GM19467 (cell line): ENCODE measurements at regions not wholly inside any gene's neighbourhood (a gene's known extent, or its start where the extent isn't known, plus 50 kb on each side); places are given as distances from the start of the nearest gene placed in this dataset.

Source experiments
- ATAC-seq: cut with Tn5 transposase; IDR thresholded peaks from one replicate; pipeline ENCODE4 v1.9.1; 2021; ENCODE audit warnings: mild to moderate bottlenecking, moderate library complexity; ENCODE audit not compliant: unreplicated experiment

GRCh38 chr2:234341306-234341985 is 155.4 kb downstream of the ARL4C start:
- no peak for ATAC-seq

DNA sequence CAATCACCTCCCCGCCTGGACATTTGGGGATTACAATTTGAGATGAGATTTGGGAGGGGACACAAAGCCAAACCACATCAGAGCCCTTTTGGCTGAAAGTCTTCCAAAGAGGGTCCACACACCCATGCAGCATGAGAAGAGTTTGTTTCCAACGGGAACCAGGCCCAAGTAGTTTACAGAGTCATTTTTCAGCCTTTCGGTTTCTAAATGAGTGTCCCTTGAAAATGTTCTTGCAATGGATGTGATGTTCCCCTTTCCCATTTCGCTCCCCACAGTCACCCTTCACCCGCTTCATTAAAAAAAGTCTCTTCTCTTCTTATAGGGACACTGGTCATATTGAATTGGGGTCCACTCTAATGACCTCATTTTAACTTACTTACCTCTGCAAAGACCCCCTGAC is 157.4 kb downstream of the ARL4C start:
- no peak for ATAC-seq

DNA sequence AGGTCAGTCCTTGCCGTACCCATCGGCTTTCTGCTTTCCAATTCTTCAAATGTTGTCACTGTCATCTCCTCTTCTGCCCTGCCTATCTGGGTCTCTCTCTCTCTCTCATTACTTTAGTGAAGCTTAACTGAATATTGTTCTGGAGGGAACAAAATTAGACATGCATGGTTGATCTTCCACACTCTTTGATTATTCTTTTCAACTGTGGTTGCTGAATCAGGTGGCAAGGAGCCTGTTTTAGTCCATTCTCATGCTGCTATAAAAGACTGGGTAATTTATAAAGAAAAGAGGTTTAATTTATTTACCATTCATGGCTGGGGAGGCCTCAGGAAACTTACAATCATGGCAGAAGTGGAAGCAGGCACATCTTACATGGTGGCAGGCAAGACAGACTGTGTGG is 157.9 kb downstream of the ARL4C start:
- ATAC-seq: no peak

- ATAC-seq: no peak
Observed at GRCh38 chr2:234335661-234336228, 161.1 kb downstream of the ARL4C start.

DNA sequence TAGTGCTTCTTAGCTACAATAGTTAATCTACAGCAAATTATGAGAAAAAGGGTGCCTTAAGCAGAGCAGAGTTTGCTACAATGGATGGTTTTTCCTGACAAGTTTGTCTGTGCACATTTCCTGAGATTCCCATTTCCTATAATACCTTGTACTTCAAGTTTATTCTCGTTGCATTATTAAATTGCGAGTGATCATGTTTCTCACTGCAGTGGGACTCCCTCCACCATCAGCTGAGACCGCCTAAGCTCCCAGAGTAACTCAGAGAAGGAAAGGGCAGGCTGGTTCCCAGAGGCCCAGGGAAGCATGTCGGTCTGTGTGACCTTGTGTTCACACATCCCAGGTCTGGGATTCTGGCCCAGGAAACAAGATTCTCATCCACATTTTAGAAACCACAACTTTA is 162.1 kb downstream of the ARL4C start:
- no peak for ATAC-seq

GRCh38 chr2:234334151-234334550 is 162.7 kb downstream of the ARL4C start:
- ATAC-seq: no peak

DNA sequence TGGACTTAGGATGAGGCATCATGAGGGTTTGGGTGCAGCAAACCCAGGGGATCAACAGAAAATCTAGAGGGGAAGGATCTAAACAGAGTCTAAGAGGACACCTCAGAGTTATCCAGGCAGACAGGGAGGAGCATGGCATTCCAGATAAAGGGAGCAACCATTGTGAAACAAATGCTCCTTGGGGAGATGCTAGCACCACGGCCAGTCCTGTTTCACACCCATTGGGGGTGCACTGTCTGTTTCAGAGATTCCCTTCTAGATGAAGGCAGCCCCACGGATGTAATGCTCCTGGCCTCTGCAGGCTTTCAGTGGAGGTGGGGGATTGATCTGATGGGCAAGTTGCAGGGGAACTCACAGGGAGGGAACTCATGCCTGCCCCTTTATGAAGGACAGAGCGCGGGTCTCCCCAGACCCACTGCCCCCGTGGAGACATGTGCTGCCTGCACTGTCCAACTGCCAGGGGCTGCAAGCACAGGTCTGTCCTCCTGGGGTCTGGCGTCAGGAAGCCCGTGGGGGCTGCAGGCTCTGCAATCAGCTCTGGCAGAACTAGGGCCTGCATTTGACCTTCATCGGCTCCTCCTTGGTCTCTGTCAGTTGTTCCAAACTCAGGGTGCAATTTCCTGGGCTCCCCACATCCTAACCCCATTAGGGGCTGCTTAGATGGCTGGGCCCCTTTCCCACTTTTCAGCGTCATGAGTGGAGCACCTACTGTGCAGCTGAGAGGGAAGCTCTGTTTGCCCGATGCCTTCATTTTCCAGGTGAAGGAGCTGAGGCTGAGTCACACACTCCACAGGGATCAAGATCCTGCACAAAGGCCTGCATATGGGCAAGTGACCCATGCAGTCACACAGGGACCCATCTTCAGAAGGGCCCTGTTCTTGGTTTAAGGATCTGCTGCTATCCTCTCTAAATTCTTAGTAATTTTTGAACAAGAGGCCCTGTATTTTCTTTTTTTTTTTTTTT is 163.4 kb downstream of the ARL4C start:
- ATAC-seq: no peak

DNA sequence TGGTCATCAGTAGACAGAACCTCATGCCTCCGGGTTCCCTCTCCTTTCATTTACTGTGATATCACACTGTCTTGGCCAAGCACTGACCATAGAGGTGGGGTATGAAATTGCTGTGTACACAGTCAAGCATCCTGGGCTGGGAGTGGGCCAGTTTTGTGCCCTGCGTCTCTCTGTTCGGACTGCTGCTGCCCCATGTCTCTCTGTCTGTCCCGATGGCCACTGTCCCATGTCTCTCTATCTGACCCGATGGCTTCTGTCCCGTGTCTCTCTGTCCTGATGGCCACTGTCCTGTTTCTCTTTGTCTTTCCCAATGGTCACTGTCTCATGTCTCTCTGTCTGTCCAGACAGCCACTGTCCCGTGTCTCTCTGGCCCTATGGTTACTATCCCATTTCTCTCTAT is 164.9 kb downstream of the ARL4C start:
- ATAC-seq: no peak

DNA sequence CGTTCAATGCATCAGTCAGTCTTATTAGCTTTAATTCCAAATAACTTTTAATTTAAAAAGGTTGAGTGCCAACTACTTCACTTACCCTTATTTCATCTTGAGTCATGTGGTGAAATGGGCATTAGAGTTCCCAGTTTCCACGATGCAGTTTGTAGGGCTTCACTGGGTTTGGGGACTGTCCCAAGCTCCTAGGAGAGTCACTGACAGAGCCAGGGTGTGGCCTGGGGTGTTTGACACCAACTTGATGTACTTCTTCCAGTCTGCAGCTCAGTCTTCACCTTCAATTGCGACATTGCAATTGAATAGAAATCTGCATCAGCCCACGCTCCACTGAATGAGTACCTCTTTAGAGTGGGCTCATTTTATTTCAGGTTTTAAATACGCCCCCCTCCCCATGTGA is 165.3 kb downstream of the ARL4C start:
- no peak for ATAC-seq

DNA sequence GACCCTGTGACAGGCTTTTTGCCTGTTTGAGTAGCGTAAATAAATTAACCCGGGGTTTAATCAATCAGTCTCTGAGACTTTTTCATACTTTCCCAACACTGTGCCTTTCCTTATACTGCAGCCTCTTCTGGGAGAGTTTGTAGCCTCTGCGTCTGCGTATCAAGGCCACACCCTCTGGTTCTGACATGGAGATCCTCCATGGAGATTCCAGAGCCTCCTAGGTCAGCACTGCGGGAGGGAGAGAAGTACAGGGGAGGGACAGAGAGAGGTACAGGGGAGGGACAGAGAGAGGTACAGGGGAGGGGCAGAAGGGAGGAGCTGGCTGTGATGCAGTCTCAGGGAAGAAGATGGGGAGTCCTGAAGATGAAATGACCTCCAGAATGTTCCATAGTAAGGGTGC is 166.0 kb downstream of the ARL4C start:
- ATAC-seq: no peak

DNA sequence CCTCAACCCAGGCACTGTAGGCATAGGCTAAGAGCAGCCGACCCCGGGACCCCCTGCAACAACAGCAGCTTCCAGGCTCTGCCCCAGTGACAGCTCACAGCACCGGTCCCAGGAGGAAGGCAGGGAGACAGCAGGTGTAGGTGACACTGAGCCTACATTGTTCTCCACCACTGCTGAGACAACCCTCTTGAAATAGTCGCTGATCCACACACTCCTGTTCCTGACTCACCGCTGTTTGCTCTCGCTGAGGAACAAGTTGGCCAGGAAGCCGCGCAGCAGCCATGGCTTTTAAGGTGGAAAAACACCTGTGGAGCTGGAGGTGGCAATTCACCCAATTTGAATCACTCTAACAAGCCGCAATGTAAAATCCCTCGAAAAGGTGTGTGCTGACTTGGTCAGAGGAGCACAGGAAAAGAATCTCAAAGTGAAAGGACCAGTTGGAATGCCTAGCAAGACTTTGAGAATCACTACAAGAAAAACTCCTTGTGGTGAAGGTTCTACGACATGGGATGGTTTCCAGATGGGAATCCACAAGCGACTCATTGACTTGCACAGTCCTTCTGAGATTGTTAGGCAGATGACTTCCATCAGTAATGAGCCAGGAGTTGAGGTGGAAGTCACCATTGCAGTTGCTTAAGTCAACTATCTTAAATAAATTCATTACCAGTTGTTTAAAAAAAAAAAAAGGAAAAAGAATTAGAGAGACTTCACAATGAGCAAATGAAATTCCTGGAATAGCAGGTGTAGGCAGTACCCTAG is 167.5 kb downstream of the ARL4C start:
- no peak for ATAC-seq

DNA sequence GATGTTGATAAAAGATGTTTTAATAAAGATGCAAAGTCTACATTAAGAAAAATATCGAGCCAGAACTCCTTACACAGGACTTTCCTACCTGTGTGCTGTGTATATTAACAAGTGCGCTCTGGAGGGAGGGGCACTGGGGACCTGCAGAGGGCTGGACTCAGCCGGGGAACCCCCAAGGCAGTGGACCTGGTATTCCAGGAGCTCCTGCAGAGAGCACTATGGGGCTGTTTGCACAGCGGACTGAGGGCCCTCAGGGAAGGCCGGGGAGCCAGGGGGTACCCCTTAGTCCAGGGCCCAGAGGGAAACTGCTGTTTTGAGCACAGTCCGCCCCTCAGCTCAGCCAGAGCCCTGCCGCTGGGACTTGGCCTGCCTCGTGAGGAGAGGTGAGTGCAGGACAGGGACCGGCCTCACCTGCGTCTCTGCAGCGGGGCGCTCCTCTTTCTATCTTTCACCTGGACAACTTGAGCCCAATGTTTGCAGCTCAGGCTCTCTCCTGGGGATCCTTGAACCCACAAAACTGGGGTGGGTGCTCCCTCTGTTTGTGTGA is 168.4 kb downstream of the ARL4C start:
- ATAC-seq: no peak

- ATAC-seq: no peak
Observed at GRCh38 chr2:234326694-234327093, 170.2 kb downstream of the ARL4C start.

GRCh38 chr2:234324116-234324515 is 172.8 kb downstream of the ARL4C start:
- ATAC-seq: no peak

- ATAC-seq: no peak
Observed at GRCh38 chr2:234322766-234323465, 174.0 kb downstream of the ARL4C start.

GRCh38 chr2:234320066-234320465 is 176.8 kb downstream of the ARL4C start:
- ATAC-seq: no peak

GRCh38 chr2:234318361-234318760 is 178.5 kb downstream of the ARL4C start:
- ATAC-seq: no peak

DNA sequence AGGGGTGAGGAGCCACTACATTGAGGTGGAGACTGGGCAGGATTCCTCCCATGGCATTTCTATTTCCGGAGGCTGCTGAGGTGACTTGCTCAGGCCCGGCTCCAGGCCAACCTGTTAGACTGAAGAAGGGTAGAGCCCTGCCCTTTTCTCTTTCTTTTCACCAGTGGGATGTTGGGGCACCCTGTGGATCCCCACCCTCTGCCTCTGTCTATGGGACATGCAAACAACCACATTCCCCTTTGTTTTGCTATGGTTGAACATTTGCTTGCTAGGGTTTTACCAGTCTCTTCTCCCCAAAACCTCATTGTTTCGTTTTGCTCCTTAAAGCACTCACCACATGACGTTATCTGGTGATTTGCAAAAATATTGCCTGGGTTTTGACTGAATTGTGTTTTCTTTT is 183.3 kb downstream of the ARL4C start:
- ATAC-seq: no peak

GRCh38 chr2:234310166-234310565 is 186.7 kb downstream of the ARL4C start:
- ATAC-seq: no peak

DNA sequence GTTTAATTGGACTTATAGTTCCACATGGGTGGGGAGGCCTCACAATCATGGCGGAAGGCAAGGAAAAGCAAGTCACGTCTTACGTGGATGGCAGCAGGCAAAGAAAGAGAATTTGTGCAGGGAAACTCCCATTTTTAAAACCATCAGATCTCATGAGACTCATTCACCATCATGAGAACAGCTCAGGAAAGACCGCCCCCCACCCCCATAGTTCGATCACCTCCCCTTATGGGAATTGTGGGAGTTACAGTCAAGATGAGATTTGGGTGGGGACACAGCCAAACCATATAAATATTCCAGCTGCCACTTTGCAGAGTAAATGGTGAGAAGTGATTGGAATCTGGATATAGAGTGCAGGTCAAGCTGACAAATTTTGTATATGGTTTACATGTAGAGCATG is 187.4 kb downstream of the ARL4C start:
- ATAC-seq: no peak
